Trophoblast cell (in vitro differentiated cells and primary cell): ENCODE measurements at regions not wholly inside any gene's neighbourhood (a gene's known extent, or its start where the extent isn't known, plus 50 kb on each side); places are given as distances from the start of the nearest gene placed in this dataset.
"Not testable (repeated sequence)": the region's sequence is repeated elsewhere in the genome, so short reads cannot be mapped to it uniquely, and the experiment has no call there.

ENCODE experiments used
- DNase-seq, 2 donors: peaks; one replicate each; pipeline ENCODE4 v3.0.0-alpha.2; 2016
- H2AFZ ChIP-seq: 2 replicates; pipeline ENCODE4 v1.6.1; 2013; ENCODE audit warnings: low read length, moderate library complexity, mild to moderate bottlenecking; ENCODE audit not compliant: insufficient read depth, poor library complexity
- H2AK5ac ChIP-seq: 2 replicates; pipeline ENCODE4 v1.6.1; 2013; ENCODE audit warnings: mild to moderate bottlenecking, low read length
- H2BK120ac ChIP-seq: 2 replicates; pipeline ENCODE4 v1.6.1; 2013; ENCODE audit warnings: low read length, mild to moderate bottlenecking, moderate library complexity; ENCODE audit not compliant: insufficient read depth, poor library complexity
- H2BK12ac ChIP-seq: 2 replicates; pipeline ENCODE4 v1.6.1; 2013; ENCODE audit warnings: mild to moderate bottlenecking, low read length, moderate library complexity
- H2BK5ac ChIP-seq: 2 replicates; pipeline ENCODE4 v1.6.1; 2013; ENCODE audit warnings: low read length, low read depth, moderate library complexity, mild to moderate bottlenecking; ENCODE audit not compliant: poor library complexity
- H3K14ac ChIP-seq: 2 replicates; pipeline ENCODE4 v1.6.1; 2013; ENCODE audit warnings: mild to moderate bottlenecking, low read length
- H3K18ac ChIP-seq: 2 replicates; pipeline ENCODE4 v1.6.1; 2013; ENCODE audit warnings: mild to moderate bottlenecking, low read length
- H3K23ac ChIP-seq: 2 replicates; pipeline ENCODE4 v1.6.1; 2013; ENCODE audit warnings: low read length
- H3K27ac ChIP-seq: 2 replicates; pipeline ENCODE4 v1.5.1; 2013; ENCODE audit warnings: low read depth, mild to moderate bottlenecking, inconsistent platforms, low read length, moderate library complexity
- H3K27me3 ChIP-seq: 2 replicates; pipeline ENCODE4 v1.6.1; 2013; ENCODE audit warnings: inconsistent platforms, mild to moderate bottlenecking, low read length, moderate library complexity; ENCODE audit not compliant: insufficient read depth
- H3K36me3 ChIP-seq, 2 experiments: 1 replicate in 1 of 2; 2 replicates in 1 of 2; pipeline ENCODE4 v1.6.1; 2013; ENCODE audit warnings: low read length in 2 of 2, mild to moderate bottlenecking in 2 of 2, moderate library complexity in 1 of 2; ENCODE audit not compliant: insufficient read depth in 2 of 2, control insufficient read depth in 1 of 2
- H3K4ac ChIP-seq: 2 replicates; pipeline ENCODE4 v1.6.1; 2013; ENCODE audit warnings: low read depth, mild to moderate bottlenecking, low read length, moderate library complexity
- H3K4me1 ChIP-seq, 2 experiments: 1 replicate in 1 of 2; 2 replicates in 1 of 2; pipeline ENCODE4 v1.6.1; 2013; ENCODE audit warnings: low read length in 2 of 2, mild to moderate bottlenecking in 2 of 2, moderate library complexity in 1 of 2; ENCODE audit not compliant: insufficient read depth in 2 of 2, control insufficient read depth in 1 of 2
- H3K4me2 ChIP-seq: 2 replicates; pipeline ENCODE4 v1.6.1; 2013; ENCODE audit warnings: inconsistent platforms, mild to moderate bottlenecking, low read length, moderate library complexity
- H3K4me3 ChIP-seq: 2 replicates; pipeline ENCODE4 v1.5.1; 2013; ENCODE audit warnings: mild to moderate bottlenecking, low read depth, low read length, inconsistent platforms
- H3K79me1 ChIP-seq: one replicate; pipeline ENCODE4 v1.6.1; 2013; ENCODE audit warnings: low read length
- H3K79me2 ChIP-seq: 2 replicates; pipeline ENCODE4 v1.6.1; 2013; ENCODE audit warnings: low read length, mild to moderate bottlenecking; ENCODE audit not compliant: control insufficient read depth, insufficient read depth, poor library complexity
- H3K9ac ChIP-seq: 2 replicates; pipeline ENCODE4 v1.6.1; 2013; ENCODE audit warnings: mild to moderate bottlenecking, low read length
- H3K9me3 ChIP-seq: 2 replicates; pipeline ENCODE4 v1.6.1; 2013; ENCODE audit warnings: low read depth, mild to moderate bottlenecking, control low read depth, inconsistent platforms, low read length; ENCODE audit not compliant: insufficient read depth
- H4K12ac ChIP-seq: 2 replicates; pipeline ENCODE4 v1.6.1; 2013; ENCODE audit warnings: low read depth, mild to moderate bottlenecking, low read length, moderate library complexity
- H4K8ac ChIP-seq: 2 replicates; pipeline ENCODE4 v1.6.1; 2013; ENCODE audit warnings: low read depth, mild to moderate bottlenecking, low read length, moderate library complexity
- H4K91ac ChIP-seq: one replicate; pipeline ENCODE4 v1.6.1; 2013; ENCODE audit warnings: low read depth, mild to moderate bottlenecking, low read length, moderate library complexity
- WGBS: extraction: QIAGEN DNeasy Blood & Tissue Kit; methylation state at CpG from one replicate; pipeline ENCODE4 v1.1.7; 2013; ENCODE audit warnings: missing lambda C conversion rate; ENCODE audit not compliant: insufficient read length, insufficient coverage; ENCODE audit errors: extremely low coverage; 5-methylcytosine and 5-hydroxymethylcytosine counted together

GRCh38 chr9:10869687-10870086, 256.9 kb upstream of the PTPRD start:
- H4K8ac ChIP-seq = no peak overlapping the region
- H3K9ac ChIP-seq = no peak overlapping the region
- H3K27ac ChIP-seq = no peak overlapping the region
- H3K9me3 ChIP-seq = peaks cover 5% of the 10 kb centered on the region
- H3K79me1 ChIP-seq = no peaks in the 10 kb centered on the region
- no peak overlapping the region for H2AFZ ChIP-seq
- H2BK5ac ChIP-seq = no peak overlapping the region
- no peak overlapping the region for H3K14ac ChIP-seq
- no peaks in the 10 kb centered on the region for H3K36me3 ChIP-seq
- no peak for DNase-seq
- no peak overlapping the region for H4K91ac ChIP-seq
- no peak overlapping the region for H3K4me3 ChIP-seq
- H3K18ac ChIP-seq = no peak overlapping the region
- no peak overlapping the region for H3K4ac ChIP-seq
- no peak overlapping the region for H3K4me2 ChIP-seq
- no peak overlapping the region for H2BK120ac ChIP-seq
- H2AK5ac ChIP-seq = no peak overlapping the region
- no peaks in the 10 kb centered on the region for H3K27me3 ChIP-seq
- H4K12ac ChIP-seq = no peak overlapping the region
- no peaks in the 10 kb centered on the region for H3K4me1 ChIP-seq
- no peak overlapping the region for H3K23ac ChIP-seq
- no peak overlapping the region for H2BK12ac ChIP-seq
- no peaks in the 10 kb centered on the region for H3K79me2 ChIP-seq

GRCh38 chr9:10873999-10874398, 261.2 kb upstream of the PTPRD start:
- H2AK5ac ChIP-seq = no peak overlapping the region
- H3K4me1 ChIP-seq = no peaks in the 10 kb centered on the region
- H3K79me1 ChIP-seq = no peaks in the 10 kb centered on the region
- H3K18ac ChIP-seq = no peak overlapping the region
- H3K36me3 ChIP-seq = no peaks in the 10 kb centered on the region
- no peak overlapping the region for H4K91ac ChIP-seq
- H2BK120ac ChIP-seq = no peak overlapping the region
- no peak overlapping the region for H4K8ac ChIP-seq
- H2BK5ac ChIP-seq = no peak overlapping the region
- no peak overlapping the region for H3K14ac ChIP-seq
- H3K4me3 ChIP-seq = no peak overlapping the region
- H2AFZ ChIP-seq = no peak overlapping the region
- H3K27ac ChIP-seq = no peak overlapping the region
- H2BK12ac ChIP-seq = no peak overlapping the region
- H3K9me3 ChIP-seq = peaks cover 5% of the 10 kb centered on the region
- H3K79me2 ChIP-seq = no peaks in the 10 kb centered on the region
- no peak for DNase-seq
- no CpG with 5 or more reads among the region's 1 CpG for WGBS
- no peaks in the 10 kb centered on the region for H3K27me3 ChIP-seq
- no peak overlapping the region for H3K4ac ChIP-seq
- no peak overlapping the region for H3K9ac ChIP-seq
- no peak overlapping the region for H4K12ac ChIP-seq
- no peak overlapping the region for H3K23ac ChIP-seq
- H3K4me2 ChIP-seq = no peak overlapping the region

GRCh38 chr9:10875752-10876151, 262.9 kb upstream of the PTPRD start:
- Histone ChIP-seq H3K79me1 (no peaks in the 10 kb centered on the region), H2BK120ac (no peak overlapping the region), H3K79me2 (no peaks in the 10 kb centered on the region), H3K27ac (no peak overlapping the region), H3K4me1 (no peaks in the 10 kb centered on the region), H4K12ac (no peak overlapping the region), H3K36me3 (no peaks in the 10 kb centered on the region), H3K9me3 (peaks cover 5% of the 10 kb centered on the region), H2AFZ (no peak overlapping the region), H3K9ac (no peak overlapping the region), H4K91ac (no peak overlapping the region), H2BK12ac (no peak overlapping the region), H3K4me2 (no peak overlapping the region), H3K14ac (no peak overlapping the region), H4K8ac (no peak overlapping the region), H3K23ac (no peak overlapping the region), H2BK5ac (no peak overlapping the region), H3K18ac (no peak overlapping the region), H2AK5ac (no peak overlapping the region), H3K4ac (no peak overlapping the region), H3K27me3 (no peaks in the 10 kb centered on the region), H3K4me3 (no peak overlapping the region)
- no peak for DNase-seq
- WGBS = no CpG with 5 or more reads among the region's 2 CpGs

- Histone ChIP-seq H3K4me1 (no peaks in the 10 kb centered on the region), H4K12ac (no peak overlapping the region), H3K14ac (no peak overlapping the region), H3K4me3 (no peak overlapping the region), H3K27ac (no peak overlapping the region), H2BK120ac (no peak overlapping the region), H3K27me3 (no peaks in the 10 kb centered on the region), H3K18ac (no peak overlapping the region), H3K4ac (no peak overlapping the region), H2BK5ac (no peak overlapping the region), H3K9me3 (peaks cover 5% of the 10 kb centered on the region), H3K23ac (no peak overlapping the region), H4K91ac (no peak overlapping the region), H3K4me2 (no peak overlapping the region), H3K36me3 (no peaks in the 10 kb centered on the region), H3K79me1 (no peaks in the 10 kb centered on the region), H2AFZ (no peak overlapping the region), H2AK5ac (no peak overlapping the region), H4K8ac (no peak overlapping the region), H3K9ac (no peak overlapping the region), H2BK12ac (no peak overlapping the region), H3K79me2 (no peaks in the 10 kb centered on the region)
- DNase-seq = no peak
- no CpG with 5 or more reads among the region's 2 CpGs for WGBS
Measured at GRCh38 chr9:10876333-10876732, 263.5 kb upstream of the PTPRD start.

- H3K36me3 ChIP-seq, H2BK5ac ChIP-seq, H3K4ac ChIP-seq, H3K27me3 ChIP-seq, H3K14ac ChIP-seq, DNase-seq, H3K9me3 ChIP-seq, H3K4me1 ChIP-seq, H3K27ac ChIP-seq, H2BK12ac ChIP-seq, H4K91ac ChIP-seq, H3K79me1 ChIP-seq, H3K23ac ChIP-seq, H2AFZ ChIP-seq, H2BK120ac ChIP-seq, H3K79me2 ChIP-seq, H4K12ac ChIP-seq, H3K4me2 ChIP-seq, H2AK5ac ChIP-seq, H3K9ac ChIP-seq, H3K4me3 ChIP-seq, H4K8ac ChIP-seq, H3K18ac ChIP-seq: not testable (repeated sequence)
- WGBS = no CpG with 5 or more reads among the region's 5 CpGs
Measured at GRCh38 chr9:10890266-10890665, 277.5 kb upstream of the PTPRD start.
